ENCODE measurements at regions not wholly inside any gene's neighbourhood (a gene's known extent, or its start where the extent isn't known, plus 50 kb on each side); places are given as distances from the start of the nearest gene placed in this dataset.

- no peak for TF ChIP-seq CTCF (IDR thresholded peaks at IDR 0.05)
- no peak for TF ChIP-seq POLR2A (IDR thresholded peaks at IDR 0.05)
- Histone ChIP-seq H3K4me1 (no peaks in the 10 kb centered on the region), H3K27ac (no peak overlapping the region), H3K9me3 (peaks cover 0 to 6% (median 0%) of the 10 kb centered on the region in 12 donors), H3K36me3 (no peaks in the 10 kb centered on the region), H3K4me3 (no peak overlapping the region), H3K27me3 (no peaks in the 10 kb centered on the region)
- ATAC-seq: no peak
- intact Hi-C loops (cut with DNase I): no loop called here
- WGBS, 4 donors: 69 to 75% (median 71%) methylated on average over 7 of the region's 7 CpGs
- DNase-seq: no peak
Observed at GRCh38 chr10:1858547-1858946, 121.2 kb upstream of the ADARB2 start.

- H3K4me3 ChIP-seq: no peak overlapping the region
- intact Hi-C loops (cut with DNase I): no loop called here
- DNase-seq (peak in 2 of 5 donors; percentile 37 to 38), ATAC-seq (no peak)
- H3K27ac ChIP-seq: no peak overlapping the region
- no peaks in the 10 kb centered on the region for H3K27me3 ChIP-seq
- H3K9me3 ChIP-seq: peaks cover 0 to under 1% (median 0%) of the 10 kb centered on the region in 12 donors
- 40 to 53% (median 47%) methylated on average over 8 of the region's 8 CpGs for WGBS, 4 donors
- H3K4me1 ChIP-seq: no peaks in the 10 kb centered on the region
- no peak for TF ChIP-seq POLR2A (IDR thresholded peaks at IDR 0.05)
- no peak for TF ChIP-seq CTCF (IDR thresholded peaks at IDR 0.05)
- no peaks in the 10 kb centered on the region for H3K36me3 ChIP-seq
Observed at GRCh38 chr10:1858048-1858447, 120.7 kb upstream of the ADARB2 start.

GRCh38 chr10:1855911-1856310 lies 118.6 kb upstream of the ADARB2 start:
- peaks cover 0 to 1% (median 0%) of the 10 kb centered on the region in 12 donors for H3K9me3 ChIP-seq
- H3K4me1 ChIP-seq: no peaks in the 10 kb centered on the region
- ATAC-seq: no peak
- H3K4me3 ChIP-seq: no peak overlapping the region
- intact Hi-C loops (cut with DNase I): no loop called here
- H3K27ac ChIP-seq: no peak overlapping the region
- 74 to 81% (median 79%) methylated on average over 8 of the region's 8 CpGs for WGBS, 4 donors
- no peak for TF ChIP-seq CTCF (IDR thresholded peaks at IDR 0.05)
- no peak for TF ChIP-seq POLR2A (IDR thresholded peaks at IDR 0.05)
- no peaks in the 10 kb centered on the region for H3K36me3 ChIP-seq
- DNase-seq: no peak
- H3K27me3 ChIP-seq: no peaks in the 10 kb centered on the region

GRCh38 chr10:1854271-1854670 lies 116.9 kb upstream of the ADARB2 start:
- DNase-seq (no peak), ATAC-seq (no peak)
- Histone ChIP-seq H3K4me3 (no peak overlapping the region), H3K36me3 (no peaks in the 10 kb centered on the region), H3K4me1 (no peaks in the 10 kb centered on the region), H3K27me3 (no peaks in the 10 kb centered on the region), H3K9me3 (peaks cover 0 to 15% (median 0%) of the 10 kb centered on the region in 12 donors), H3K27ac (no peak overlapping the region)
- intact Hi-C loops (cut with DNase I): no loop called here
- whole genome bisulfite sequencing, 4 donors: 70 to 76% (median 74%) methylated on average over 7 of the region's 7 CpGs
- TF ChIP-seq CTCF (IDR thresholded peaks at IDR 0.05) (no peak), POLR2A (IDR thresholded peaks at IDR 0.05) (no peak)
